IPS-NIHi7 (cell line): ENCODE measurements at regions not wholly inside any gene's neighbourhood (a gene's known extent, or its start where the extent isn't known, plus 50 kb on each side); places are given as distances from the start of the nearest gene placed in this dataset.
"Not testable (repeated sequence)": the region's sequence is repeated elsewhere in the genome, so short reads cannot be mapped to it uniquely, and the experiment has no call there.

Experiments used
- DNase-seq: peaks from one replicate; pipeline ENCODE4 v3.0.0; 2012; ENCODE audit warnings: mixed read lengths; ENCODE audit errors: extremely low spot score

GRCh38 chr6:170044836-170045562 is 245.9 kb downstream of the DLL1 start:
- DNase-seq, result no peak

- no peak for DNase-seq
Measured at GRCh38 chr6:170043881-170044790, 246.7 kb downstream of the DLL1 start.

- no peak for DNase-seq
Measured at GRCh38 chr6:170043150-170043819, 247.6 kb downstream of the DLL1 start.

- DNase-seq, result no peak
Measured at GRCh38 chr6:170042596-170043118, 248.2 kb downstream of the DLL1 start.

- no peak for DNase-seq
Measured at GRCh38 chr6:170042123-170042522, 248.8 kb downstream of the DLL1 start.

GRCh38 chr6:170041526-170041925 is 249.4 kb downstream of the DLL1 start:
- DNase-seq, result no peak

GRCh38 chr6:170040906-170041305 is 250.0 kb downstream of the DLL1 start:
- DNase-seq, result no peak

- DNase-seq, result no peak
Measured at GRCh38 chr6:170040115-170040500, 250.8 kb downstream of the DLL1 start.

- no peak for DNase-seq
Measured at GRCh38 chr6:170039156-170040114, 251.4 kb downstream of the DLL1 start.

GRCh38 chr6:170038708-170039107 is 252.2 kb downstream of the DLL1 start:
- DNase-seq, result no peak

- peak; percentile 64 for DNase-seq
Measured at GRCh38 chr6:170038251-170038650, 252.6 kb downstream of the DLL1 start.

GRCh38 chr6:170037541-170038250 is 253.2 kb downstream of the DLL1 start:
- peak; percentile 42 for DNase-seq

- DNase-seq, result no peak
Measured at GRCh38 chr6:170036916-170037315, 254.0 kb downstream of the DLL1 start.

GRCh38 chr6:170036367-170036766 is 254.5 kb downstream of the DLL1 start:
- not testable (repeated sequence) for DNase-seq

GRCh38 chr6:170035901-170036304 is 255.0 kb downstream of the DLL1 start:
- DNase-seq, result no peak

GRCh38 chr6:170035044-170035443 is 255.8 kb downstream of the DLL1 start:
- DNase-seq, result no peak

- no peak for DNase-seq
Measured at GRCh38 chr6:170034294-170034693, 256.6 kb downstream of the DLL1 start.

- DNase-seq, result no peak
Measured at GRCh38 chr6:170033666-170034065, 257.2 kb downstream of the DLL1 start.

GRCh38 chr6:170032706-170033309 is 258.1 kb downstream of the DLL1 start:
- DNase-seq, result no peak

- no peak for DNase-seq
Measured at GRCh38 chr6:170032197-170032596, 258.7 kb downstream of the DLL1 start.
